ENCODE measurements at regions not wholly inside any gene's neighbourhood (a gene's known extent, or its start where the extent isn't known, plus 50 kb on each side); places are given as distances from the start of the nearest gene placed in this dataset.

GRCh38 chr12:102769323-102769916 is 147.6 kb downstream of the PAH start:
- H3K4me1 ChIP-seq = no peaks in the 10 kb centered on the region
- FAIRE-seq = peak; percentile 68
- TF ChIP-seq ATOH8 (CRISPR knock-in tag; IDR thresholded peaks at IDR 0.05; ENCODE audit: low read depth) = no peak
- peak; percentile 70 for TF ChIP-seq CTCF (IDR thresholded peaks at IDR 0.05)
- peak; percentile 80 to 88 for TF ChIP-seq RAD21 (conservative IDR thresholded peaks at IDR 0.05 in 1 of 2, IDR thresholded peaks at IDR 0.05 in 1 of 2)
- peak; percentile 82 for TF ChIP-seq SMC3 (IDR thresholded peaks at IDR 0.05)
- TF ChIP-seq ESRRA (IDR thresholded peaks at IDR 0.05; ENCODE audit: borderline replicate concordance, low read length) = no peak
- WGBS (ENCODE audit: missing lambda C conversion rate) = 16% methylated on average over 6 of the region's 6 CpGs
- POLR2A ChIA-PET = interaction anchor here (0.7 kb wide), 1 partner anchor 750 kb away, joined by 8 read pairs; no protein-coding TSS in a partner anchor
- no peak overlapping the region for H3K4me2 ChIP-seq
- peak; percentile 61 to 71 for DNase-seq (ENCODE audit: low read depth in 1 of 2, low spot score in 1 of 2)
- H3K27ac ChIP-seq = no peak overlapping the region
- peak; percentile 94 to 97; a peak in 5 of 6 replicates for ATAC-seq
- CTCF ChIA-PET = interaction anchor here (0.6 to 2.7 kb wide), 30 partner anchors 9 to 1328 kb away, joined by 3 to 22 read pairs (median 4); no protein-coding TSS in a partner anchor
- no peaks in the 10 kb centered on the region for H3K9me3 ChIP-seq
- no peak overlapping the region for H3K4me3 ChIP-seq

GRCh38 chr12:102766961-102767360 is 150.1 kb downstream of the PAH start:
- CTCF ChIA-PET = interaction anchor here (0.9 to 1.3 kb wide), 3 partner anchors 50 to 671 kb away, joined by 3 to 5 read pairs (median 4); no protein-coding TSS in a partner anchor
- H3K4me3 ChIP-seq = no peak overlapping the region
- TF ChIP-seq FOSL2 (IDR thresholded peaks at IDR 0.05) (no peak), FOSL2 (CRISPR knock-in tag; IDR thresholded peaks at IDR 0.05) (no peak), CEBPB (IDR thresholded peaks at IDR 0.05) (peak in 1 of 2 experiments; percentile 66; a peak in 2 of 4 replicates)
- ATAC-seq (no peak), FAIRE-seq (no peak), DNase-seq (ENCODE audit: low read depth in 1 of 2, low spot score in 1 of 2) (no peak)
- H3K9me3 ChIP-seq = no peaks in the 10 kb centered on the region
- H3K4me2 ChIP-seq = no peak overlapping the region
- H3K4me1 ChIP-seq = no peaks in the 10 kb centered on the region
- POLR2A ChIA-PET = no interaction called here
- WGBS (ENCODE audit: missing lambda C conversion rate) = 75% methylated on average over 3 of the region's 3 CpGs
- H3K27ac ChIP-seq = no peak overlapping the region

- ATAC-seq (no peak), FAIRE-seq (no peak), DNase-seq (ENCODE audit: low read depth in 1 of 2, low spot score in 1 of 2) (no peak)
- POLR2A ChIA-PET = no interaction called here
- Histone ChIP-seq H3K4me1 (no peaks in the 10 kb centered on the region), H3K27ac (no peak overlapping the region), H3K4me2 (no peak overlapping the region), H3K9me3 (no peaks in the 10 kb centered on the region), H3K4me3 (no peak overlapping the region)
- CTCF ChIA-PET = interaction anchor here (1.5 to 1.8 kb wide), 2 partner anchors 26 to 826 kb away, joined by 7 read pairs; no protein-coding TSS in a partner anchor
- no peak for TF ChIP-seq CBX8 (IDR thresholded peaks at IDR 0.05)
- no peak for TF ChIP-seq MAX (IDR thresholded peaks at IDR 0.05)
- no peak for TF ChIP-seq ZC3H11A (IDR thresholded peaks at IDR 0.05)
- TF ChIP-seq NFE2L2 (conservative IDR thresholded peaks at IDR 0.05; ENCODE audit: low read length) = no peak
- no peak for TF ChIP-seq HMGXB4 (CRISPR knock-in tag; IDR thresholded peaks at IDR 0.05; ENCODE audit: borderline replicate concordance)
- TF ChIP-seq HOXA7 (CRISPR knock-in tag; IDR thresholded peaks at IDR 0.05) = no peak
- 57% methylated on average over 7 of the region's 7 CpGs for WGBS (ENCODE audit: missing lambda C conversion rate)
Observed at GRCh38 chr12:102765736-102766135, 151.3 kb downstream of the PAH start.

GRCh38 chr12:102763471-102763870 is 153.6 kb downstream of the PAH start:
- no peak for FAIRE-seq
- Histone ChIP-seq H3K4me1 (no peaks in the 10 kb centered on the region), H3K27ac (no peak overlapping the region), H3K4me2 (no peak overlapping the region), H3K9me3 (no peaks in the 10 kb centered on the region), H3K4me3 (no peak overlapping the region)
- WGBS (ENCODE audit: missing lambda C conversion rate) = 73% methylated on average over 1 of the region's 1 CpG
- ChIA-PET POLR2A (no interaction called here), CTCF (interaction anchor here (1.1 to 1.3 kb wide), 2 partner anchors 17 to 823 kb away, joined by 3 to 4 read pairs; no protein-coding TSS in a partner anchor)
- no peak for ATAC-seq
- DNase-seq (ENCODE audit: low read depth in 1 of 2, low spot score in 1 of 2) = no peak
- TF ChIP-seq MAFK (IDR thresholded peaks at IDR 0.05; ENCODE audit: partially characterized antibody) (no peak), FOSB (CRISPR knock-in tag; IDR thresholded peaks at IDR 0.05) (no peak), ZFP36 (IDR thresholded peaks at IDR 0.05; ENCODE audit: borderline replicate concordance, partially characterized antibody) (no peak), JUN (IDR thresholded peaks at IDR 0.05) (no peak), RARB (CRISPR knock-in tag; IDR thresholded peaks at IDR 0.05) (no peak), CBX8 (IDR thresholded peaks at IDR 0.05) (no peak), KDM1A (IDR thresholded peaks at IDR 0.05; ENCODE audit: low read depth) (no peak), RNF2 (IDR thresholded peaks at IDR 0.05; ENCODE audit: borderline replicate concordance, low read depth) (no peak), PBX3 (IDR thresholded peaks at IDR 0.05) (no peak), CHD2 (IDR thresholded peaks at IDR 0.05; ENCODE audit: low read length, partially characterized antibody) (no peak), NR3C1 (IDR thresholded peaks at IDR 0.05) (no peak), HES2 (IDR thresholded peaks at IDR 0.05) (no peak), POLR2AphosphoS2 (conservative IDR thresholded peaks at IDR 0.05; ENCODE audit: low read length) (no peak)
